Gastroesophageal sphincter (tissue), 4 donors: ENCODE measurements at regions not wholly inside any gene's neighbourhood (a gene's known extent, or its start where the extent isn't known, plus 50 kb on each side); places are given as distances from the start of the nearest gene placed in this dataset.

ENCODE experiments used
- ATAC-seq: fragments of 150-250 bp; one replicate; pipeline ENCODE4 v1.9.1; 2016; ENCODE audit warnings: mild to moderate bottlenecking, moderate library complexity
- H3K27ac ChIP-seq, 4 donors: fragments of 200-600 bp; sonication (generic) in 3 of 4; 1 replicate in 3 of 4; 2 replicates in 1 of 4; pipeline ENCODE4 v1.5.1; 2016 to 2019
- H3K27me3 ChIP-seq: fragments of 200-600 bp; sonication (generic); one replicate; pipeline ENCODE4 v1.5.1; 2019
- H3K36me3 ChIP-seq, 2 donors: fragments of 200-600 bp; sonication (generic); one replicate each; pipeline ENCODE4 v1.5.1; 2019; ENCODE audit warnings: control low read depth in 1 of 2
- H3K4me1 ChIP-seq, 3 donors: fragments of 200-600 bp; sonication (generic); 1 replicate in 2 of 3; 2 replicates in 1 of 3; pipeline ENCODE4 v1.5.1; 2016 to 2019; ENCODE audit warnings: control low read depth in 2 of 3
- H3K4me3 ChIP-seq, 2 donors: fragments of 200-600 bp; sonication (generic); one replicate each; pipeline ENCODE4 v1.5.1; 2019; ENCODE audit warnings: mild to moderate bottlenecking in 1 of 2, moderate library complexity in 1 of 2
- H3K9me3 ChIP-seq, 3 donors: fragments of 200-600 bp; sonication (generic); one replicate each; pipeline ENCODE4 v1.5.1; 2017 to 2019; ENCODE audit warnings: control low read depth in 2 of 3
- EP300 ChIP-seq: sonication (generic); formaldehyde crosslinking; IDR thresholded peaks from one replicate; pipeline ENCODE4 v1.6.1; 2017; ENCODE audit warnings: antibody characterized with exemption, mild to moderate bottlenecking
- POLR2A ChIP-seq, 2 donors: fragments of 450-650 bp; IDR thresholded peaks; one replicate each; pipeline ENCODE4 v1.6.1; 2017; ENCODE audit warnings: antibody characterized with exemption in 2 of 2, mild to moderate bottlenecking in 2 of 2, moderate library complexity in 1 of 2
- POLR2AphosphoS5 ChIP-seq: sonication (generic); formaldehyde crosslinking; IDR thresholded peaks from one replicate; pipeline ENCODE4 v1.6.1; 2017; ENCODE audit warnings: antibody characterized with exemption
- WGBS, 2 donors: methylation state at CpG; one replicate each; pipeline ENCODE4 v1.1.5; 2018; ENCODE audit warnings: low coverage in 1 of 2; 5-methylcytosine and 5-hydroxymethylcytosine counted together
- TF ChIP-seq, protein P1 (sequence below), 4 experiments: fragments of 200-600 bp in 2 of 4; fragments of 450-650 bp in 2 of 4; sonication (generic) in 1 of 4; IDR thresholded peaks; one replicate each; pipeline ENCODE4 v1.5.1; 2017 to 2019; ENCODE audit warnings: antibody characterized with exemption in 4 of 4, mild to moderate bottlenecking in 2 of 4, moderate library complexity in 2 of 4

DNA sequence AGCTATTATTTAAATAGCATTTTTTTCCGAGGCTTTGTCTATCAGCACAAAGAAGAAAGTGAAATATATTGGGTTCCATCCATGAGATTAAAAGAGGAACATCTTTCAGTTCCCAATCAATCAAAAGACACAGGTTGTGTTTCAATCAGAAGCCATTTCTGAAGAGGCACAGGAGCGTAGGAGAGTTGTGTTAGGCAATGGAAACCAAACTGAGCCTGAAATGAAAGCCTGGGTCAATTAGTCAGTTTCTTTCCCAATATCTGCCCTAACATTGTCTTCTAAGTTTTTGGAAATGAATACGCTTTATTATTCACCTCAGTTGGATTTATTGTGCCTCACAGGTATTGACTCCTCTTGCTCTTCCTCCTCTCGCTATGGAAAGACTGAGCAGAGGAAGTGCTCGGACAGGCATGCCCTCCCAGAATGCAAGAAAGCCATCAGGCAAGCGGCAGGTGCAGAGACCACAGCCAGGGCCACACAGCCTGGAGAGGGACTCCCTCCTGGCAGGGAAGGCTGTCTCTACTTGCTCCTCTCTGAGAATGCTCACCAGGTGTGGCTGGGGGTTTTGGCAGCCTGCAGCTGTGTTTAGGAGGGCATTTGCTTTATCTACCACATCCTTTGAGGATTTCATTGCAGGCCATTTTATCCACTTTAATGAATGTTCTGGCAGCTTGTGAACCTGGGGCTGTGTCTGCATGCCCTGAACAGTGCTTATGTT, 100.8 kb upstream of the NEDD9 start:
- H3K36me3 ChIP-seq, result no peaks in the 10 kb centered on the region
- ATAC-seq, result no peak
- no peak overlapping the region for H3K27ac ChIP-seq
- WGBS, 2 donors, result 73 to 82% methylated on average over 3 of the region's 6 CpGs
- no peaks in the 10 kb centered on the region for H3K9me3 ChIP-seq
- TF ChIP-seq, protein P1, sequence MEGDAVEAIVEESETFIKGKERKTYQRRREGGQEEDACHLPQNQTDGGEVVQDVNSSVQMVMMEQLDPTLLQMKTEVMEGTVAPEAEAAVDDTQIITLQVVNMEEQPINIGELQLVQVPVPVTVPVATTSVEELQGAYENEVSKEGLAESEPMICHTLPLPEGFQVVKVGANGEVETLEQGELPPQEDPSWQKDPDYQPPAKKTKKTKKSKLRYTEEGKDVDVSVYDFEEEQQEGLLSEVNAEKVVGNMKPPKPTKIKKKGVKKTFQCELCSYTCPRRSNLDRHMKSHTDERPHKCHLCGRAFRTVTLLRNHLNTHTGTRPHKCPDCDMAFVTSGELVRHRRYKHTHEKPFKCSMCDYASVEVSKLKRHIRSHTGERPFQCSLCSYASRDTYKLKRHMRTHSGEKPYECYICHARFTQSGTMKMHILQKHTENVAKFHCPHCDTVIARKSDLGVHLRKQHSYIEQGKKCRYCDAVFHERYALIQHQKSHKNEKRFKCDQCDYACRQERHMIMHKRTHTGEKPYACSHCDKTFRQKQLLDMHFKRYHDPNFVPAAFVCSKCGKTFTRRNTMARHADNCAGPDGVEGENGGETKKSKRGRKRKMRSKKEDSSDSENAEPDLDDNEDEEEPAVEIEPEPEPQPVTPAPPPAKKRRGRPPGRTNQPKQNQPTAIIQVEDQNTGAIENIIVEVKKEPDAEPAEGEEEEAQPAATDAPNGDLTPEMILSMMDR (IDR thresholded peaks at IDR 0.05), result no peak
- TF ChIP-seq EP300, result no peak
- no peak for TF ChIP-seq POLR2A (IDR thresholded peaks at IDR 0.05)
- no peak for TF ChIP-seq POLR2AphosphoS5
- peaks cover 0 to 4% (median 0%) of the 10 kb centered on the region in 3 donors for H3K4me1 ChIP-seq
- H3K27me3 ChIP-seq, result no peaks in the 10 kb centered on the region
- H3K4me3 ChIP-seq, result no peak overlapping the region

DNA sequence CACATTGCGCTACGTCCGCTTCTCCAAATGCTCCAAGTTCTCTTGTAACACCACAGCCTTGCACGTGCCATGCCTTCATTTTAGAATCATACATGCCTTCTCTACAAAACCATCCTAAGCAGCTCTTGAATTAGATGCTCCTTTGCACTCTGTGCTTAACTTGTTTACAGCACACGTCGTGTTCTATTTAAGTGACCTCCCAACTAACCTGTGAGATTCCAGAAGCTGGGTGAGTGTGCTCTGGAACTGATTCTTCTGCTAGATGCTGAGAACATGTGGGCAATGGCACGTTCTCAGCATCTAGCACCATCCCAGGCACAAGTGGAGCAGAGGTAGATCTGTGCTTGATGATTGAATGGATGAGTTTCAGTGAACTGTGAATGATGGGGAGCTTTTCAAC, 100.0 kb upstream of the NEDD9 start:
- Histone ChIP-seq H3K27me3 (no peaks in the 10 kb centered on the region), H3K4me3 (no peak overlapping the region), H3K9me3 (no peaks in the 10 kb centered on the region), H3K27ac (no peak overlapping the region), H3K36me3 (no peaks in the 10 kb centered on the region), H3K4me1 (peaks cover 0 to 4% (median 0%) of the 10 kb centered on the region in 3 donors)
- 85 to 96% methylated on average over 4 to 6 of the region's 7 CpGs for WGBS, 2 donors
- no peak for ATAC-seq
- TF ChIP-seq POLR2AphosphoS5 (no peak), EP300 (no peak), POLR2A (IDR thresholded peaks at IDR 0.05) (no peak)
- TF ChIP-seq, protein P1 (IDR thresholded peaks at IDR 0.05), result no peak

DNA sequence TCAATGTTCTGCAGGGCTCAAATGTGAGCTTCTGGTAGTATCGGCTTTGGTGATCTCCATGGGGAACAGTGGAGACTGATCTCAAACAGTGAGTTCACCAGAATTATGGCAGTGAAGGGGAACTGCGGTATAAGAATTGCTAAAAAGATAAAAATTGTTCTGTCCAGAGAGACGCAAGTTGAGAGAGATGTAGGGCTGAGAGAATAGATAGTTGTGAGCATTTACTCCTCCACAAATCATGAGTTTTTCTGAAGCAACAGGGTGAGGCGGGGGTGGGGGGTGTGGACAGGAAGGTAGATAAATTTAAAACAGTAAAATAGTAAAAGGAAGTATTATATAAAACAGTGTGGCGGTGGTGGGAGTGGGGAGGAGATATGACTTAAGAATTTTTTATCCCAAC, 98.6 kb upstream of the NEDD9 start:
- no peak overlapping the region for H3K4me3 ChIP-seq
- 76 to 91% methylated on average over 3 to 5 of the region's 5 CpGs for WGBS, 2 donors
- H3K36me3 ChIP-seq, result no peaks in the 10 kb centered on the region
- H3K4me1 ChIP-seq, result peaks cover 0 to 4% (median 0%) of the 10 kb centered on the region in 3 donors
- H3K27me3 ChIP-seq, result no peaks in the 10 kb centered on the region
- no peak overlapping the region for H3K27ac ChIP-seq
- ATAC-seq, result no peak
- H3K9me3 ChIP-seq, result no peaks in the 10 kb centered on the region
- TF ChIP-seq POLR2A (IDR thresholded peaks at IDR 0.05), result no peak
- TF ChIP-seq, protein P1 (IDR thresholded peaks at IDR 0.05), result no peak
- TF ChIP-seq EP300, result no peak
- TF ChIP-seq POLR2AphosphoS5, result no peak

DNA sequence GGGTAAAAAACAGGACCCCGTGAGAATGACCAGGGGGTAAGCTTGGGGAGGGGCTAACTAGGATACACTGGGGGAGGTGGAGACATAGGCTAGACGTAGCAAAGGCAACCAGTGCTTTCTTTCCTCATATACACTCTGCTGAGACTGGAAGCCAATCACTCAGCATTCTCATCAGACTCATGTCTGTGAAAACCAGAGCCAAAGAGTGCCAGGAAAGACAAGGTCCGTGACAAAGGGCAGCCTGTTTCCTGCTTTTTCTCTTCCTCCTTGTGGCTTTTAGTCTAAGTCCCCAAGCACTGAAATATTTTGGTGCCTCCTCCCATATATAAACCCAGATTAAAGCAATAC, 97.9 kb upstream of the NEDD9 start:
- ATAC-seq, result peak; percentile 46
- no peaks in the 10 kb centered on the region for H3K27me3 ChIP-seq
- H3K9me3 ChIP-seq, result no peaks in the 10 kb centered on the region
- no peak for TF ChIP-seq EP300
- TF ChIP-seq, protein P1 (IDR thresholded peaks at IDR 0.05), result no peak
- H3K27ac ChIP-seq, result no peak overlapping the region
- no peaks in the 10 kb centered on the region for H3K36me3 ChIP-seq
- 48 to 80% methylated on average over 1 to 3 of the region's 3 CpGs for WGBS, 2 donors
- H3K4me3 ChIP-seq, result no peak overlapping the region
- H3K4me1 ChIP-seq, result peaks cover 0 to 4% (median 0%) of the 10 kb centered on the region in 3 donors

DNA sequence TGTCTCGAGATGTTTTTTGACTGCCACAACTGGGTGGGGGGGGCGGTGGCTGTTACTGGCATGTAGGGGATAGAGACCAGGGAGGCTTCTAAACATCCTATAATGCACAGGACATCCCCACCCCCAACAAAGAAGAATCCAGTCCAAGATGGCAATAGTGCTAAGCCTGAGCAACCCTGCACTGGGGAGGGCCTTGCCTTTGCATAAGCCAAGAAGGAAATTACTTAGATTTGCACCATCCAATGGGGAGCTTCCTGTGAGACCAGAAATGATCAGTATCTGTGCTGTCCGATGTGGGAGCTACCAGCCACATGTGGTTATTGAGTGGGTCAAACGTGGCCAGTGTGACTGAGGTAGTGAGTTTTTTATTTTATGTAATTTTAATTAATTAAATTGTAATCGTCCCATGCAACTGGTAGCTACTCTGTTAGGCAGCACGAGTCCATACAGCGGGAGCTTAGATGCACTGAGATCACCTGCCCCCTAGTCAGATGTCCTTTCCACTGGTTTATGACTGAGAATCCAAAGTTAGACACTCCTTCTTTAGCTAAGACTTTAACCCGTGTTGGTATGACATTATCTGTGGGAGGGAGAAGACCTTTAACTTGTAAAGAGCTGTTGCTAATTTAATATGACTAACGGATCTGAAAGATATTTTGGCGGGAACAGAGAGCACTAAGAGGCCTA, 97.4 kb upstream of the NEDD9 start:
- no peaks in the 10 kb centered on the region for H3K27me3 ChIP-seq
- no peaks in the 10 kb centered on the region for H3K36me3 ChIP-seq
- peaks cover 0 to 4% (median 0%) of the 10 kb centered on the region in 3 donors for H3K4me1 ChIP-seq
- 77 to 87% methylated on average over 3 to 8 of the region's 10 CpGs for WGBS, 2 donors
- no peaks in the 10 kb centered on the region for H3K9me3 ChIP-seq
- no peak overlapping the region for H3K27ac ChIP-seq
- ATAC-seq, result no peak
- TF ChIP-seq, protein P1 (IDR thresholded peaks at IDR 0.05), result no peak
- TF ChIP-seq POLR2AphosphoS5 (no peak), POLR2A (IDR thresholded peaks at IDR 0.05) (no peak)
- H3K4me3 ChIP-seq, result no peak overlapping the region
